GM12878 (cell line): ENCODE measurements at regions not wholly inside any gene's neighbourhood (a gene's known extent, or its start where the extent isn't known, plus 50 kb on each side); places are given as distances from the start of the nearest gene placed in this dataset.

ENCODE experiments used
- ASH2L ChIP-seq: fragments of 300-600, 200-600 bp; sonication (generic); IDR thresholded peaks from 2 replicates; pipeline ENCODE4 v1.6.1; 2017; ENCODE audit warnings: low read depth, mild to moderate bottlenecking, borderline replicate concordance
- CBX5 ChIP-seq: sonication (generic); IDR thresholded peaks from 2 replicates; pipeline ENCODE4 v1.6.1; 2016; ENCODE audit warnings: low read depth, moderate library complexity, mild to moderate bottlenecking, inconsistent platforms
- SMARCA5 ChIP-seq: fragments of 450-650 bp; IDR thresholded peaks from 2 replicates; pipeline ENCODE4 v1.6.1; 2017; ENCODE audit warnings: mild to moderate bottlenecking
- TAF1 ChIP-seq: IDR thresholded peaks from 2 replicates; pipeline ENCODE4 v1.6.1; 2011; ENCODE audit warnings: mild to moderate bottlenecking, low read depth, low read length, borderline replicate concordance
- TBL1XR1 ChIP-seq: IDR thresholded peaks from 2 replicates; pipeline ENCODE4 v1.6.1; 2012; ENCODE audit warnings: low read depth, low read length, improper control_type of control experiment
- TF ChIP-seq, protein P1 (sequence below), 3 experiments: IDR thresholded peaks in 2 of 3; conservative IDR thresholded peaks in 1 of 3; 2 replicates each; pipeline ENCODE4 v1.5.1; 2011; ENCODE audit warnings: low read depth in 3 of 3, low read length in 3 of 3, mild to moderate bottlenecking in 3 of 3, control low read depth in 2 of 3, moderate library complexity in 2 of 3, inconsistent platforms in 1 of 3, mixed read lengths in 1 of 3; ENCODE audit not compliant: control insufficient read depth in 2 of 3, insufficient read depth in 1 of 3; ENCODE audit errors: extremely low read depth in 1 of 3

DNA sequence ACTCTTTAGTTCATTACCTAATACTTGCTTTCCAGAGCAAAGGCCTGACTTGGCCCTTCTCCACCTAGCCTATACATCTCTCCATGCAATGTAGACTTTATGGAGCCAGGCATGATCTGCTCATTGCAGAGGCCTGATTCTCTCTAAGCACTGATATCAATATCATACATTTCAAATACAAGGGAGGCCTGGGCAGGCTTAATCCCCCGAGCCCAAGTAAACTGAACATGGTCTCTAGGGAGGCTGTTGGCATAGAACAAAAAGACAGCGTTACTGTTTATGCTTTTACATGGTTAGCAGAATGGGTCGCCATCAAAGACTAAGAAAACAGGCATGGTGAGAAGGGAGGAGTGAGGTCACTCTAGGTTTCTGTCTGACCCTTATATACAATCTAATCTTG, 695.1 kb downstream of the ZEB2 start:
- TF ChIP-seq ASH2L (no peak), TAF1 (no peak), CBX5 (no peak), TBL1XR1 (no peak), SMARCA5 (no peak)
- TF ChIP-seq, protein P1, sequence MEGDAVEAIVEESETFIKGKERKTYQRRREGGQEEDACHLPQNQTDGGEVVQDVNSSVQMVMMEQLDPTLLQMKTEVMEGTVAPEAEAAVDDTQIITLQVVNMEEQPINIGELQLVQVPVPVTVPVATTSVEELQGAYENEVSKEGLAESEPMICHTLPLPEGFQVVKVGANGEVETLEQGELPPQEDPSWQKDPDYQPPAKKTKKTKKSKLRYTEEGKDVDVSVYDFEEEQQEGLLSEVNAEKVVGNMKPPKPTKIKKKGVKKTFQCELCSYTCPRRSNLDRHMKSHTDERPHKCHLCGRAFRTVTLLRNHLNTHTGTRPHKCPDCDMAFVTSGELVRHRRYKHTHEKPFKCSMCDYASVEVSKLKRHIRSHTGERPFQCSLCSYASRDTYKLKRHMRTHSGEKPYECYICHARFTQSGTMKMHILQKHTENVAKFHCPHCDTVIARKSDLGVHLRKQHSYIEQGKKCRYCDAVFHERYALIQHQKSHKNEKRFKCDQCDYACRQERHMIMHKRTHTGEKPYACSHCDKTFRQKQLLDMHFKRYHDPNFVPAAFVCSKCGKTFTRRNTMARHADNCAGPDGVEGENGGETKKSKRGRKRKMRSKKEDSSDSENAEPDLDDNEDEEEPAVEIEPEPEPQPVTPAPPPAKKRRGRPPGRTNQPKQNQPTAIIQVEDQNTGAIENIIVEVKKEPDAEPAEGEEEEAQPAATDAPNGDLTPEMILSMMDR (IDR thresholded peaks at IDR 0.05 in 2 of 3, conservative IDR thresholded peaks at IDR 0.05 in 1 of 3; ENCODE audit: control insufficient read depth in 2 of 3, extremely low read depth in 1 of 3, insufficient read depth in 1 of 3, low read depth in 3 of 3, low read length in 3 of 3): no peak
